Peyer's patch (tissue), 4 donors: ENCODE measurements at regions not wholly inside any gene's neighbourhood (a gene's known extent, or its start where the extent isn't known, plus 50 kb on each side); places are given as distances from the start of the nearest gene placed in this dataset.

Experiments used
- CTCF ChIP-seq, 6 experiments: fragments of 450-650 bp in 4 of 6; fragments of 200-600 bp in 2 of 6; sonication (generic) in 1 of 6; IDR thresholded peaks; one replicate each; pipeline ENCODE4 v1.5.1; 2017 to 2019; ENCODE audit warnings: antibody characterized with exemption in 6 of 6, mild to moderate bottlenecking in 3 of 6, moderate library complexity in 1 of 6
- POLR2A ChIP-seq, 2 donors: fragments of 450-650 bp; IDR thresholded peaks; one replicate each; pipeline ENCODE4 v1.5.1; 2017; ENCODE audit warnings: antibody characterized with exemption in 2 of 2, mild to moderate bottlenecking in 2 of 2, moderate library complexity in 2 of 2

GRCh38 chr12:58364389-58365086 is 423.2 kb downstream of the ATP23 start:
- no peak for TF ChIP-seq CTCF (IDR thresholded peaks at IDR 0.05)
- no peak for TF ChIP-seq POLR2A (IDR thresholded peaks at IDR 0.05)
